CD14-positive monocyte (primary cell): ENCODE measurements at regions not wholly inside any gene's neighbourhood (a gene's known extent, or its start where the extent isn't known, plus 50 kb on each side); places are given as distances from the start of the nearest gene placed in this dataset.

Experiments used
- DNase-seq, 3 donors: peaks; one replicate each; pipeline ENCODE4 v3.0.0-alpha.2; 2011 to 2022
- H2AFZ ChIP-seq: 2 replicates; pipeline ENCODE4 v1.6.0; 2012; ENCODE audit warnings: mild to moderate bottlenecking, low read depth, low read length, inconsistent platforms; ENCODE audit not compliant: insufficient read depth, poor library complexity, severe bottlenecking
- H3K27ac ChIP-seq, 2 donors: 1 replicate in 1 of 2; 2 replicates in 1 of 2; pipeline ENCODE4 v1.5.1; 2012 to 2013; ENCODE audit warnings: low read length in 2 of 2, control low read depth in 1 of 2, inconsistent platforms in 1 of 2, low read depth in 1 of 2, mild to moderate bottlenecking in 1 of 2
- H3K27me3 ChIP-seq, 2 donors: one replicate each; pipeline versions ENCODE4 v1.6.0 to v1.6.1; 2011 to 2013; ENCODE audit warnings: low read length in 2 of 2; ENCODE audit not compliant: control insufficient read depth in 2 of 2, insufficient read depth in 2 of 2
- H3K36me3 ChIP-seq, 2 donors: replicated peaks in 1 of 2; 1 replicate in 1 of 2; 2 replicates in 1 of 2; pipeline versions ENCODE4 v1.5.1 to v1.6.1; 2012 to 2013; ENCODE audit warnings: low read length in 2 of 2, control low read depth in 1 of 2, inconsistent platforms in 1 of 2, mild to moderate bottlenecking in 1 of 2; ENCODE audit not compliant: insufficient read depth in 2 of 2, control insufficient read depth in 1 of 2
- H3K4me1 ChIP-seq, 2 donors: 1 replicate in 1 of 2; 2 replicates in 1 of 2; pipeline versions ENCODE4 v1.5.1 to v1.6.1; 2012 to 2013; ENCODE audit warnings: low read length in 2 of 2, control low read depth in 1 of 2, inconsistent platforms in 1 of 2, mild to moderate bottlenecking in 1 of 2, moderate library complexity in 1 of 2; ENCODE audit not compliant: insufficient read depth in 2 of 2, control insufficient read depth in 1 of 2
- H3K4me2 ChIP-seq: replicated peaks from 2 replicates; pipeline ENCODE3; 2012; ENCODE audit warnings: low read length, moderate library complexity, mild to moderate bottlenecking; ENCODE audit not compliant: poor library complexity, severe bottlenecking; ENCODE audit errors: extremely low read depth
- H3K4me3 ChIP-seq, 3 experiments: fragments of 200-600 bp in 1 of 3; sonication (generic) in 1 of 3; replicated peaks in 1 of 3; 1 replicate in 2 of 3; 2 replicates in 1 of 3; pipeline ENCODE4 v1.5.1; 2011 to 2013; ENCODE audit warnings: low read length in 3 of 3, mild to moderate bottlenecking in 3 of 3, control low read depth in 2 of 3, low read depth in 2 of 3, inconsistent platforms in 1 of 3, moderate library complexity in 1 of 3
- H3K79me2 ChIP-seq: 2 replicates; pipeline ENCODE4 v1.6.0; 2012; ENCODE audit warnings: mild to moderate bottlenecking, control low read depth, inconsistent platforms, low read length, moderate library complexity; ENCODE audit not compliant: insufficient read depth
- H3K9ac ChIP-seq: 2 replicates; pipeline ENCODE4 v1.6.0; 2017; ENCODE audit warnings: low read length, mild to moderate bottlenecking; ENCODE audit not compliant: insufficient read depth, poor library complexity, severe bottlenecking
- H3K9me3 ChIP-seq, 2 donors: replicated peaks in 1 of 2; 1 replicate in 1 of 2; 2 replicates in 1 of 2; pipeline versions ENCODE4 v1.5.1 to v1.6.1; 2012 to 2013; ENCODE audit warnings: low read length in 2 of 2, control low read depth in 1 of 2; ENCODE audit not compliant: control insufficient read depth in 1 of 2, insufficient read depth in 1 of 2
- H4K20me1 ChIP-seq: 2 replicates; pipeline ENCODE4 v1.6.0; 2012; ENCODE audit warnings: mild to moderate bottlenecking, low read length, control low read depth, moderate library complexity; ENCODE audit not compliant: insufficient read depth
- H3K27ac Mint-ChIP-seq, 7 donors: one replicate each; pipeline ENCODE4 v1.8.0; 2020; ENCODE audit warnings: mild to moderate bottlenecking in 7 of 7, mixed read lengths in 7 of 7, moderate library complexity in 6 of 7, inconsistent platforms in 2 of 7
- H3K27me3 Mint-ChIP-seq, 3 donors: one replicate each; pipeline ENCODE4 v1.8.0; 2021 to 2022; ENCODE audit warnings: low read depth in 3 of 3, mild to moderate bottlenecking in 3 of 3, mixed read lengths in 3 of 3, moderate library complexity in 3 of 3, inconsistent platforms in 1 of 3
- H3K36me3 Mint-ChIP-seq, 2 donors: one replicate each; pipeline ENCODE4 v1.8.0; 2020; ENCODE audit warnings: mixed read lengths in 2 of 2, inconsistent platforms in 1 of 2, mild to moderate bottlenecking in 1 of 2
- H3K4me1 Mint-ChIP-seq: one replicate; pipeline ENCODE4 v1.8.0; 2020; ENCODE audit warnings: mild to moderate bottlenecking, mixed read lengths
- H3K4me3 Mint-ChIP-seq, 2 donors: one replicate each; pipeline ENCODE4 v1.8.0; 2020; ENCODE audit warnings: mild to moderate bottlenecking in 2 of 2, mixed read lengths in 2 of 2, moderate library complexity in 1 of 2
- H3K9me3 Mint-ChIP-seq, 7 donors: one replicate each; pipeline ENCODE4 v1.8.0; 2020 to 2022; ENCODE audit warnings: mixed read lengths in 7 of 7, mild to moderate bottlenecking in 6 of 7, moderate library complexity in 6 of 7, inconsistent platforms in 2 of 7
- WGBS: methylation state at CpG from one replicate; pipeline ENCODE4 v1.1.5; 2013; ENCODE audit warnings: missing lambda C conversion rate; ENCODE audit not compliant: insufficient coverage; 5-methylcytosine and 5-hydroxymethylcytosine counted together
- intact Hi-C, 2 donors: fragments of 100-400 bp; cut with micrococcal nuclease; formaldehyde crosslinking; loops; one replicate each; pipeline versions ENCODE4 v1.15.0 to v1.15.1; 2023
- TF ChIP-seq, protein P1 (sequence below): fragments of 200-600 bp; IDR thresholded peaks from one replicate; pipeline ENCODE4 v1.8.0; 2022; ENCODE audit warnings: antibody characterized with exemption, mild to moderate bottlenecking

DNA sequence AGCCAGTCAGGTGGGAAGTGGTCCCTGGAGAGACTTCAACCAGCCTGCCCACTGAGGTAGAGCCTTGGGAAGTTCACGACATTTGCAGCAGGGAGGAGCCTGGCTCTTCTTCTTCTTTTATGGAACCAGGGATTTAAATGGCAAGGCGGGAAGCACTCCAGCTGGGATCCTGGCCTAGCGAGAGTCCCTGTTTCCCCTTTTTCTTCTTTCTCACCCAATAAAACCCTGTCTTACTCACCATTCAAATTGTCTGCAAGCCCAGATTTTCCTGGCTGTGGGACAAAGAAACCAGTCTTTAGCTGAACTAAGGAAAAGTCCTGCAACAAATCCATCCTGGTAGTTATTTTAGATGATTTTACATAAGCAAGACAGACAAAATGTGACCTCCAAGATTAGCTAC lies 503.7 kb downstream of the CDH10 start:
- H3K27ac Mint-ChIP-seq: no peak overlapping the region
- no peaks in the 10 kb centered on the region for H3K36me3 Mint-ChIP-seq
- intact Hi-C loops: no loop called here
- Histone ChIP-seq H3K4me1 (no peaks in the 10 kb centered on the region), H3K4me3 (no peak overlapping the region), H3K4me2 (no peak overlapping the region), H3K9ac (no peak overlapping the region), H2AFZ (no peak overlapping the region), H3K36me3 (no peaks in the 10 kb centered on the region), H3K27me3 (no peaks in the 10 kb centered on the region), H3K27ac (no peak overlapping the region), H3K9me3 (peaks cover 0 to 4% of the 10 kb centered on the region in 2 donors), H3K79me2 (no peaks in the 10 kb centered on the region), H4K20me1 (no peaks in the 10 kb centered on the region)
- H3K4me3 Mint-ChIP-seq: no peak overlapping the region
- no peaks in the 10 kb centered on the region for H3K27me3 Mint-ChIP-seq
- 82% methylated on average over 3 of the region's 3 CpGs for WGBS
- TF ChIP-seq, protein P1, sequence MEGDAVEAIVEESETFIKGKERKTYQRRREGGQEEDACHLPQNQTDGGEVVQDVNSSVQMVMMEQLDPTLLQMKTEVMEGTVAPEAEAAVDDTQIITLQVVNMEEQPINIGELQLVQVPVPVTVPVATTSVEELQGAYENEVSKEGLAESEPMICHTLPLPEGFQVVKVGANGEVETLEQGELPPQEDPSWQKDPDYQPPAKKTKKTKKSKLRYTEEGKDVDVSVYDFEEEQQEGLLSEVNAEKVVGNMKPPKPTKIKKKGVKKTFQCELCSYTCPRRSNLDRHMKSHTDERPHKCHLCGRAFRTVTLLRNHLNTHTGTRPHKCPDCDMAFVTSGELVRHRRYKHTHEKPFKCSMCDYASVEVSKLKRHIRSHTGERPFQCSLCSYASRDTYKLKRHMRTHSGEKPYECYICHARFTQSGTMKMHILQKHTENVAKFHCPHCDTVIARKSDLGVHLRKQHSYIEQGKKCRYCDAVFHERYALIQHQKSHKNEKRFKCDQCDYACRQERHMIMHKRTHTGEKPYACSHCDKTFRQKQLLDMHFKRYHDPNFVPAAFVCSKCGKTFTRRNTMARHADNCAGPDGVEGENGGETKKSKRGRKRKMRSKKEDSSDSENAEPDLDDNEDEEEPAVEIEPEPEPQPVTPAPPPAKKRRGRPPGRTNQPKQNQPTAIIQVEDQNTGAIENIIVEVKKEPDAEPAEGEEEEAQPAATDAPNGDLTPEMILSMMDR: no peak
- peaks cover 0 to 7% (median 3%) of the 10 kb centered on the region in 7 donors for H3K9me3 Mint-ChIP-seq
- H3K4me1 Mint-ChIP-seq: no peaks in the 10 kb centered on the region
- no peak for DNase-seq

DNA sequence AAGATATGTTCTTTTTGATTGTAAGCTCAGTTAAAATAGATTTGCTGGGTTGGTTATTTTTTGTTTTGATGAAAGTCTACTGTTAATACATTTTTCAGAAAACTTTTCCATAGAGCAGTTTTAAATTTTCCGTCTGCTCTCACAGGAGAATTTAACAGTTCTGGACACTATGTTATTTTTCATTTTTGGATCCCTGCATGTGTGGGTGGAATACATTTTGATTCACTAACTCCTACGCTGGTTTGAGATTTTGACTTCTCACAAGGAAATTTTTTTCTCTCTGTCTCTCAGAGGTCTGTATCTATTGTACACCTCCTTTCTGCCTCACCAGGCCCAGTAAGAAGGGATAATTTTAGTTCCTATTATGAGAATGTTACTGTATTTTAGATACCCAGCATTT lies 502.4 kb downstream of the CDH10 start:
- H3K9ac ChIP-seq: no peak overlapping the region
- Mint-ChIP-seq H3K9me3 (peaks cover 0 to 6% (median 3%) of the 10 kb centered on the region in 7 donors), H3K4me1 (no peaks in the 10 kb centered on the region), H3K27me3 (no peaks in the 10 kb centered on the region), H3K36me3 (no peaks in the 10 kb centered on the region), H3K27ac (no peak overlapping the region), H3K4me3 (no peak overlapping the region)
- H3K27me3 ChIP-seq: no peaks in the 10 kb centered on the region
- WGBS: no CpG with 5 or more reads among the region's 2 CpGs
- no peaks in the 10 kb centered on the region for H3K36me3 ChIP-seq
- H3K79me2 ChIP-seq: no peaks in the 10 kb centered on the region
- no peak overlapping the region for H3K27ac ChIP-seq
- DNase-seq: no peak
- H3K4me3 ChIP-seq: no peak overlapping the region
- H2AFZ ChIP-seq: no peak overlapping the region
- H4K20me1 ChIP-seq: no peaks in the 10 kb centered on the region
- H3K4me1 ChIP-seq: no peaks in the 10 kb centered on the region
- TF ChIP-seq, protein P1: no peak
- intact Hi-C loops: no loop called here
- no peak overlapping the region for H3K4me2 ChIP-seq
- H3K9me3 ChIP-seq: peaks cover 0 to 4% of the 10 kb centered on the region in 2 donors
